ENCODE measurements at regions not wholly inside any gene's neighbourhood (a gene's known extent, or its start where the extent isn't known, plus 50 kb on each side); places are given as distances from the start of the nearest gene placed in this dataset.

- H2AFZ ChIP-seq (ENCODE audit: low read length), result no peak overlapping the region
- no peaks in the 10 kb centered on the region for H3K79me2 ChIP-seq (ENCODE audit: insufficient read depth, low read length)
- H4K20me1 ChIP-seq (ENCODE audit: insufficient read depth, low read length, poor library complexity, severe bottlenecking), result no peaks in the 10 kb centered on the region
- no peaks in the 10 kb centered on the region for H3K9me3 ChIP-seq (ENCODE audit: insufficient read depth, low read depth, low read length)
- H3K4me2 ChIP-seq (ENCODE audit: low read depth, low read length, poor library complexity, severe bottlenecking), result no peak overlapping the region
- no peak overlapping the region for H3K9ac ChIP-seq (ENCODE audit: low read depth, low read length, poor library complexity, severe bottlenecking)
- no peaks in the 10 kb centered on the region for H3K27me3 ChIP-seq (ENCODE audit: insufficient read depth, low read length, poor library complexity, severe bottlenecking)
- H3K4me1 ChIP-seq (ENCODE audit: insufficient read depth, low read length, poor library complexity, severe bottlenecking), result no peaks in the 10 kb centered on the region
- TF ChIP-seq CTCF (conservative IDR thresholded peaks at IDR 0.05; ENCODE audit: low read length) (no peak), EZH2phosphoT487 (IDR thresholded peaks at IDR 0.05; ENCODE audit: borderline replicate concordance) (no peak)
- H3K4me3 ChIP-seq (ENCODE audit: low read length, poor library complexity, severe bottlenecking), result no peak overlapping the region
- no peaks in the 10 kb centered on the region for H3K36me3 ChIP-seq (ENCODE audit: insufficient read depth, low read length)
- H3K9me2 ChIP-seq (replicated peaks; ENCODE audit: low read depth, low read length), result no peaks in the 10 kb centered on the region
- H3F3A ChIP-seq (ENCODE audit: low read depth), result no peaks in the 10 kb centered on the region
Observed at GRCh38 chr4:56732301-56732700, 51.2 kb upstream of the HOPX start.

GRCh38 chr4:56731857-56732256 lies 50.8 kb upstream of the HOPX start:
- Histone ChIP-seq H3K4me1 (ENCODE audit: insufficient read depth, low read length, poor library complexity, severe bottlenecking) (no peaks in the 10 kb centered on the region), H3K79me2 (ENCODE audit: insufficient read depth, low read length) (no peaks in the 10 kb centered on the region), H3K9me2 (replicated peaks; ENCODE audit: low read depth, low read length) (no peaks in the 10 kb centered on the region), H2AFZ (ENCODE audit: low read length) (no peak overlapping the region), H4K20me1 (ENCODE audit: insufficient read depth, low read length, poor library complexity, severe bottlenecking) (no peaks in the 10 kb centered on the region), H3F3A (ENCODE audit: low read depth) (no peaks in the 10 kb centered on the region), H3K9me3 (ENCODE audit: insufficient read depth, low read depth, low read length) (no peaks in the 10 kb centered on the region), H3K27me3 (ENCODE audit: insufficient read depth, low read length, poor library complexity, severe bottlenecking) (no peaks in the 10 kb centered on the region), H3K36me3 (ENCODE audit: insufficient read depth, low read length) (no peaks in the 10 kb centered on the region), H3K4me3 (ENCODE audit: low read length, poor library complexity, severe bottlenecking) (no peak overlapping the region), H3K9ac (ENCODE audit: low read depth, low read length, poor library complexity, severe bottlenecking) (no peak overlapping the region), H3K4me2 (ENCODE audit: low read depth, low read length, poor library complexity, severe bottlenecking) (no peak overlapping the region)
- TF ChIP-seq EZH2phosphoT487 (IDR thresholded peaks at IDR 0.05; ENCODE audit: borderline replicate concordance) (no peak), CTCF (conservative IDR thresholded peaks at IDR 0.05; ENCODE audit: low read length) (no peak)
